ENCODE measurements at regions not wholly inside any gene's neighbourhood (a gene's known extent, or its start where the extent isn't known, plus 50 kb on each side); places are given as distances from the start of the nearest gene placed in this dataset.

DNA sequence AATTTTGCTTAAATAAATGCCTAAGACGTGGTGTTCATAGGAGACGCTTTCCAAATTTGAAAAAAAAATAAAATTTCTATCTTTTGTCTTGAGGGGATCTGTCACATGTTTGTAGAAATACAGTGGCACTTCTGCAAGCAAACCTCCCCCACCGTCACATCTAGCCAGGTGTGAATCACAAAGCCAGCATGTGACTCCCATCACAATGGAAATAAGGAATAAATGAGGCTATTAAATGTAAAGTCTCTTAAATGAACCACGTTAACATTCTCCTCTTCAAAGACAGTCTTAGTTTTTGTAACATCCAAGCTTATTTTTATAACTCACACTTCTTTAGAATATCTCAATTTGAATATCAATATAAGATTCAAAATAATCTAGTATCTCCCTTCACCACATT lies 63.0 kb upstream of the CCSER1 start:
- DNase-seq (ENCODE audit: low read depth, low spot score) (no peak), ATAC-seq (no peak)
- Histone ChIP-seq H3K4me1 (ENCODE audit: control insufficient read depth in 1 of 2, insufficient read depth in 2 of 2, low read length in 2 of 2) (peaks cover 0 to 3% of the 10 kb centered on the region in 2 experiments; a peak in 1 of 4 replicates), H3K4me3 (replicated peaks in 1 of 2; ENCODE audit: low read depth in 1 of 2, low read length in 2 of 2) (no peak overlapping the region), H3K9ac (ENCODE audit: low read length) (no peak overlapping the region), H2AFZ (ENCODE audit: low read depth, low read length, poor library complexity, severe bottlenecking) (no peak overlapping the region), H3K27ac (ENCODE audit: low read depth, low read length) (no peak overlapping the region), H4K20me1 (ENCODE audit: insufficient read depth) (no peaks in the 10 kb centered on the region), H3K79me2 (ENCODE audit: insufficient read depth, low read length) (no peaks in the 10 kb centered on the region), H3K27me3 (ENCODE audit: insufficient read depth, low read length) (no peaks in the 10 kb centered on the region), H3K36me3 (ENCODE audit: control insufficient read depth in 1 of 2, insufficient read depth in 2 of 2, low read length in 2 of 2) (no peaks in the 10 kb centered on the region), H3K9me2 (ENCODE audit: insufficient read depth) (no peaks in the 10 kb centered on the region), H3K4me2 (ENCODE audit: low read length) (no peak overlapping the region), H3K9me3 (ENCODE audit: control insufficient read depth in 1 of 2, insufficient read depth in 1 of 2, low read depth in 1 of 2, low read length in 2 of 2) (no peaks in the 10 kb centered on the region; a peak in 1 of 4 replicates)
- TF ChIP-seq ELF1 (IDR thresholded peaks at IDR 0.05; ENCODE audit: borderline replicate concordance, low read depth) (no peak), YY1 (IDR thresholded peaks at IDR 0.05; ENCODE audit: extremely low read depth, insufficient replicate concordance, low read depth, low read length) (no peak), TCF7L2 (IDR thresholded peaks at IDR 0.05; ENCODE audit: borderline replicate concordance, extremely low read depth, insufficient read depth, insufficient read length) (no peak), FOSL1 (IDR thresholded peaks at IDR 0.05; ENCODE audit: low read depth) (no peak), ZBTB33 (IDR thresholded peaks at IDR 0.05; ENCODE audit: extremely low read depth, insufficient replicate concordance, low read length) (no peak), EGR1 (IDR thresholded peaks at IDR 0.05; ENCODE audit: low read depth) (no peak), POLR2AphosphoS5 (IDR thresholded peaks at IDR 0.05; ENCODE audit: low read depth, low read length) (no peak), EZH2phosphoT487 (IDR thresholded peaks at IDR 0.05; ENCODE audit: borderline replicate concordance) (no peak), POLR2A (IDR thresholded peaks at IDR 0.05; ENCODE audit: borderline replicate concordance, extremely low read depth, insufficient read depth, insufficient read length) (no peak), SIN3A (IDR thresholded peaks at IDR 0.05; ENCODE audit: low read depth) (no peak), RAD21 (IDR thresholded peaks at IDR 0.05; ENCODE audit: low read depth) (no peak), CEBPB (IDR thresholded peaks at IDR 0.05; ENCODE audit: low read depth) (no peak), EZH2 (IDR thresholded peaks at IDR 0.05) (no peak), JUND (IDR thresholded peaks at IDR 0.05) (no peak), ZNF274 (IDR thresholded peaks at IDR 0.05; ENCODE audit: low read depth, low read length) (no peak), SP1 (IDR thresholded peaks at IDR 0.05; ENCODE audit: low read depth) (no peak)
- TF ChIP-seq, protein P1, sequence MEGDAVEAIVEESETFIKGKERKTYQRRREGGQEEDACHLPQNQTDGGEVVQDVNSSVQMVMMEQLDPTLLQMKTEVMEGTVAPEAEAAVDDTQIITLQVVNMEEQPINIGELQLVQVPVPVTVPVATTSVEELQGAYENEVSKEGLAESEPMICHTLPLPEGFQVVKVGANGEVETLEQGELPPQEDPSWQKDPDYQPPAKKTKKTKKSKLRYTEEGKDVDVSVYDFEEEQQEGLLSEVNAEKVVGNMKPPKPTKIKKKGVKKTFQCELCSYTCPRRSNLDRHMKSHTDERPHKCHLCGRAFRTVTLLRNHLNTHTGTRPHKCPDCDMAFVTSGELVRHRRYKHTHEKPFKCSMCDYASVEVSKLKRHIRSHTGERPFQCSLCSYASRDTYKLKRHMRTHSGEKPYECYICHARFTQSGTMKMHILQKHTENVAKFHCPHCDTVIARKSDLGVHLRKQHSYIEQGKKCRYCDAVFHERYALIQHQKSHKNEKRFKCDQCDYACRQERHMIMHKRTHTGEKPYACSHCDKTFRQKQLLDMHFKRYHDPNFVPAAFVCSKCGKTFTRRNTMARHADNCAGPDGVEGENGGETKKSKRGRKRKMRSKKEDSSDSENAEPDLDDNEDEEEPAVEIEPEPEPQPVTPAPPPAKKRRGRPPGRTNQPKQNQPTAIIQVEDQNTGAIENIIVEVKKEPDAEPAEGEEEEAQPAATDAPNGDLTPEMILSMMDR (IDR thresholded peaks at IDR 0.05 in 2 of 3, conservative IDR thresholded peaks at IDR 0.05 in 1 of 3; ENCODE audit: borderline replicate concordance in 1 of 3, insufficient read depth in 1 of 3, low read depth in 2 of 3, low read length in 2 of 3), result no peak
- TF ChIP-seq, protein P2, sequence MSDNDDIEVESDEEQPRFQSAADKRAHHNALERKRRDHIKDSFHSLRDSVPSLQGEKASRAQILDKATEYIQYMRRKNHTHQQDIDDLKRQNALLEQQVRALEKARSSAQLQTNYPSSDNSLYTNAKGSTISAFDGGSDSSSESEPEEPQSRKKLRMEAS (IDR thresholded peaks at IDR 0.05), result no peak
- TF ChIP-seq, protein P3, sequence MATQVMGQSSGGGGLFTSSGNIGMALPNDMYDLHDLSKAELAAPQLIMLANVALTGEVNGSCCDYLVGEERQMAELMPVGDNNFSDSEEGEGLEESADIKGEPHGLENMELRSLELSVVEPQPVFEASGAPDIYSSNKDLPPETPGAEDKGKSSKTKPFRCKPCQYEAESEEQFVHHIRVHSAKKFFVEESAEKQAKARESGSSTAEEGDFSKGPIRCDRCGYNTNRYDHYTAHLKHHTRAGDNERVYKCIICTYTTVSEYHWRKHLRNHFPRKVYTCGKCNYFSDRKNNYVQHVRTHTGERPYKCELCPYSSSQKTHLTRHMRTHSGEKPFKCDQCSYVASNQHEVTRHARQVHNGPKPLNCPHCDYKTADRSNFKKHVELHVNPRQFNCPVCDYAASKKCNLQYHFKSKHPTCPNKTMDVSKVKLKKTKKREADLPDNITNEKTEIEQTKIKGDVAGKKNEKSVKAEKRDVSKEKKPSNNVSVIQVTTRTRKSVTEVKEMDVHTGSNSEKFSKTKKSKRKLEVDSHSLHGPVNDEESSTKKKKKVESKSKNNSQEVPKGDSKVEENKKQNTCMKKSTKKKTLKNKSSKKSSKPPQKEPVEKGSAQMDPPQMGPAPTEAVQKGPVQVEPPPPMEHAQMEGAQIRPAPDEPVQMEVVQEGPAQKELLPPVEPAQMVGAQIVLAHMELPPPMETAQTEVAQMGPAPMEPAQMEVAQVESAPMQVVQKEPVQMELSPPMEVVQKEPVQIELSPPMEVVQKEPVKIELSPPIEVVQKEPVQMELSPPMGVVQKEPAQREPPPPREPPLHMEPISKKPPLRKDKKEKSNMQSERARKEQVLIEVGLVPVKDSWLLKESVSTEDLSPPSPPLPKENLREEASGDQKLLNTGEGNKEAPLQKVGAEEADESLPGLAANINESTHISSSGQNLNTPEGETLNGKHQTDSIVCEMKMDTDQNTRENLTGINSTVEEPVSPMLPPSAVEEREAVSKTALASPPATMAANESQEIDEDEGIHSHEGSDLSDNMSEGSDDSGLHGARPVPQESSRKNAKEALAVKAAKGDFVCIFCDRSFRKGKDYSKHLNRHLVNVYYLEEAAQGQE (IDR thresholded peaks at IDR 0.05; ENCODE audit: low read depth), result no peak
- TF ChIP-seq, protein P4, sequence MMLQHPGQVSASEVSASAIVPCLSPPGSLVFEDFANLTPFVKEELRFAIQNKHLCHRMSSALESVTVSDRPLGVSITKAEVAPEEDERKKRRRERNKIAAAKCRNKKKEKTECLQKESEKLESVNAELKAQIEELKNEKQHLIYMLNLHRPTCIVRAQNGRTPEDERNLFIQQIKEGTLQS (IDR thresholded peaks at IDR 0.05), result no peak
- intact Hi-C loops (cut with micrococcal nuclease), result no loop called here
- CTCF ChIA-PET, result no interaction called here
- POLR2A ChIA-PET, result no interaction called here
- BruUV-seq (replicated peaks), result no TSS peak
- RAD21 ChIA-PET (ENCODE audit: low non-redundant PET in 1 of 2, low total read pairs in 2 of 2, uncharacterized antibody in 2 of 2, unreplicated experiment in 2 of 2), result no interaction called here
